ENCODE measurements at regions not wholly inside any gene's neighbourhood (a gene's known extent, or its start where the extent isn't known, plus 50 kb on each side); places are given as distances from the start of the nearest gene placed in this dataset.

GRCh38 chrX:4963432-4963831, 1250.0 kb upstream of the PRKX start:
- Mint-ChIP-seq H3K36me3 (ENCODE audit: low read depth) (no peaks in the 10 kb centered on the region), H3K4me1 (ENCODE audit: low read depth) (no peaks in the 10 kb centered on the region), H3K27me3 (no peaks in the 10 kb centered on the region), H3K27ac (no peak overlapping the region), H3K4me3 (no peak overlapping the region), H3K9me3 (peaks cover 3% of the 10 kb centered on the region)
- Histone ChIP-seq H3K9me3 (ENCODE audit: control insufficient read depth in 1 of 2, insufficient read depth in 1 of 2, low read length in 2 of 2) (no peaks in the 10 kb centered on the region), H3K27ac (ENCODE audit: low read depth in 1 of 2, low read length in 2 of 2) (no peak overlapping the region), H3K27me3 (ENCODE audit: control insufficient read depth in 1 of 2, insufficient read depth in 2 of 2, low read length in 2 of 2) (no peaks in the 10 kb centered on the region), H3K4me3 (ENCODE audit: low read length) (no peak overlapping the region), H3K4me1 (ENCODE audit: insufficient read depth, low read length) (no peaks in the 10 kb centered on the region), H3K36me3 (ENCODE audit: insufficient read depth, low read length) (no peaks in the 10 kb centered on the region)
- no peak for TF ChIP-seq CTCF (IDR thresholded peaks at IDR 0.05)
- ChIA-PET POLR2A (no interaction called here), CTCF (no interaction called here)
- no peak for ATAC-seq (ENCODE audit: poor library complexity)
- no peak for DNase-seq
- intact Hi-C loops (cut with DNase I, micrococcal nuclease), result no loop called here

- ChIA-PET CTCF (no interaction called here), POLR2A (no interaction called here)
- H3K27ac ChIP-seq (ENCODE audit: low read depth in 1 of 2, low read length in 2 of 2), result no peak overlapping the region
- DNase-seq (no peak), ATAC-seq (ENCODE audit: poor library complexity) (no peak)
- no peak for TF ChIP-seq CTCF (IDR thresholded peaks at IDR 0.05)
- Mint-ChIP-seq H3K36me3 (ENCODE audit: low read depth) (no peaks in the 10 kb centered on the region), H3K4me3 (no peak overlapping the region), H3K27ac (no peak overlapping the region), H3K27me3 (no peaks in the 10 kb centered on the region), H3K9me3 (peaks cover 3% of the 10 kb centered on the region), H3K4me1 (ENCODE audit: low read depth) (no peaks in the 10 kb centered on the region)
- H3K27me3 ChIP-seq (ENCODE audit: control insufficient read depth in 1 of 2, insufficient read depth in 2 of 2, low read length in 2 of 2), result no peaks in the 10 kb centered on the region
- intact Hi-C loops (cut with DNase I, micrococcal nuclease), result no loop called here
- H3K9me3 ChIP-seq (ENCODE audit: control insufficient read depth in 1 of 2, insufficient read depth in 1 of 2, low read length in 2 of 2), result no peaks in the 10 kb centered on the region
- no peaks in the 10 kb centered on the region for H3K4me1 ChIP-seq (ENCODE audit: insufficient read depth, low read length)
- no peak overlapping the region for H3K4me3 ChIP-seq (ENCODE audit: low read length)
- no peaks in the 10 kb centered on the region for H3K36me3 ChIP-seq (ENCODE audit: insufficient read depth, low read length)
Observed at GRCh38 chrX:4944767-4945166, 1231.3 kb upstream of the PRKX start.

GRCh38 chrX:4936315-4936714, 1222.9 kb upstream of the PRKX start:
- POLR2A ChIA-PET, result no interaction called here
- Histone ChIP-seq H3K4me3 (ENCODE audit: low read length) (no peak overlapping the region), H3K36me3 (ENCODE audit: insufficient read depth, low read length) (no peaks in the 10 kb centered on the region), H3K27me3 (ENCODE audit: control insufficient read depth in 1 of 2, insufficient read depth in 2 of 2, low read length in 2 of 2) (no peaks in the 10 kb centered on the region), H3K27ac (ENCODE audit: low read depth in 1 of 2, low read length in 2 of 2) (no peak overlapping the region), H3K4me1 (ENCODE audit: insufficient read depth, low read length) (no peaks in the 10 kb centered on the region), H3K9me3 (ENCODE audit: control insufficient read depth in 1 of 2, insufficient read depth in 1 of 2, low read length in 2 of 2) (no peaks in the 10 kb centered on the region)
- H3K36me3 Mint-ChIP-seq (ENCODE audit: low read depth), result no peaks in the 10 kb centered on the region
- intact Hi-C loops (cut with DNase I, micrococcal nuclease), result no loop called here
- no peak overlapping the region for H3K27ac Mint-ChIP-seq
- H3K4me3 Mint-ChIP-seq, result no peak overlapping the region
- no peak for DNase-seq
- TF ChIP-seq CTCF (IDR thresholded peaks at IDR 0.05), result no peak
- CTCF ChIA-PET, result no interaction called here
- H3K4me1 Mint-ChIP-seq (ENCODE audit: low read depth), result no peaks in the 10 kb centered on the region
- no peaks in the 10 kb centered on the region for H3K27me3 Mint-ChIP-seq
- ATAC-seq (ENCODE audit: poor library complexity), result no peak
- H3K9me3 Mint-ChIP-seq, result no peaks in the 10 kb centered on the region

Data from CD4-positive, alpha-beta T cell (primary cell).